Tongue (tissue), 1 donor: ENCODE measurements at regions not wholly inside any gene's neighbourhood (a gene's known extent, or its start where the extent isn't known, plus 50 kb on each side); places are given as distances from the start of the nearest gene placed in this dataset.
A peak's percentile ranks its signal among the peaks of the same experiment; 100 is the strongest.
"Not testable (repeated sequence)": the region's sequence is repeated elsewhere in the genome, so short reads cannot be mapped to it uniquely, and the experiment has no call there.

ENCODE experiments used
- DNase-seq: peaks from one replicate; pipeline ENCODE4 v3.0.0-alpha.2; 2015

DNA sequence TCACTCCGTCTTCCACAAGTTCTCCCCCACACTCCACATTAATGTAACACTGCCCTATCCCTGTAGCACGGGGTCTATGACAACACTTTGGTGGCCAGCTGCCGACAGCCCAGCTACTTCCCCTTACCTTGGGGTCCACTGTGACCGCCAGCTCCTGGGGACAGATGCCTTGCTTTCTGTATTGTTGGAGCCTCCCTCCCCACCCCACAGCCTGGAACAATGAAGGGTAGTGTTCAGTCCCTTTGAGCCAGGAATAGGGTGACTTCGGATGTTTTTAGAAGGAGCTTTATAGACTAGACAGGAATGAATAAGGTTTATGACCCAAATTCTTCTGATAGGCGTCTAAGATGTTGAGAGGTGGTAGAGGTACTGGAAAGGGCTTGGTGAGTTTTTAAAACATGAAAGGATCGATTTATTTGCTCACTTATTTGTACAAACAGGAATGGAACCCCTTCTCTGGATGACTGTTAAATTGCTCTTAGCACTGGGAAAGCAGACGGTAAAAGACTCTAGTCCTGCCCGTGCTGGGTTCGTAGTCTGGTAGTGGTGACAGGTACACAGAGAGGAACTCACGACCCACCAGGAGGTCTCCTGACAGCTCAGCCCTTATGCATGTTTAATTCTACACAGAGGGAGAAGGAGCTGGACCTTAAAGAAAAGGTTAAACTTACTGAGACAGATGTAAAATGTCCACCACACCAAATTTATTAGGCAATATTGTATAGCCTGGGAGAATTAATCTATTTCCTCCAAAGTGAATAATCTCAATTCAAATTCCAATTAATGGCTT is 90.9 kb downstream of the MYCN start:
- DNase-seq = no peak

DNA sequence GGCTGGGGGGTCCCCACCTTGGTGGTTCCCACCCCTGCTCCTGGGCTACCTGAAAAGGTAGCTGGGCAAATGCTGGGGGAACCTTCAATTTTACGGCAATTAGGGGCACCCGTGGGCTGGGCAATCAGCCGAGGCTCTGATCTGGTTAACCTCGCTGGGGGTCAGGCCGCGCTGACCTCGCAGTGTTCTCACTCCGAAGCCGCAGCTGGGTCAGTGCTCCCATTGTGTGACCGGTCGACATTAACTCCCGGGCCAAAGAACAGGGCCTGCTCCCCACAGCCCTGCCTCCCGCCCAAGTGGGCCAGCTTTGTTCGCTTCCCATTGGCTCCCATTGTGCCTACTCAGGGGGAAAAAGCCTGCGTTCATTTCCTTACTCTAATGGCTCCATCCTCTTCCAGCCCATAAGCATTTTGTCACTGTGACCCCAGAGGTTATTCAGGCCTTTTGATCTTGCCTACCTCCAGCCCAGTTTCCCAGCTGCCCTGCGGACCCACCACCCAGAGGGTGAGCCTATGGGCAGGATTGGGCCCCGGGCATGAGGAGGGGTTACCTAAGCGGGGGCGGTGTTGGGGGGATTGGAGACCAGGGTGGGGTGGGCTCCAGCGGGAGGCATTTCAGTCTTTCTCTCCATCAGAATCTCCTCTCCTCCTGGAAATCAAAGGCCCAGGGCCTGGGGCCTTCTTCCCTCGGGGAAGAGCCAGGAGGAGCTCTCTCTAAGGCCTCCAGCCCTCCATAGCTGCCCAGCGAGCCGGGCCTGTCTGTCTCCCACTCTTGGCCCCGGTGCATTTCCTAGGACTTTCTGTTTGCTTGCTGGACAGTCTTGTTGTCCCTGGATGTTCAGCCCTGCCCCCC is 90.1 kb downstream of the MYCN start:
- no peak for DNase-seq

DNA sequence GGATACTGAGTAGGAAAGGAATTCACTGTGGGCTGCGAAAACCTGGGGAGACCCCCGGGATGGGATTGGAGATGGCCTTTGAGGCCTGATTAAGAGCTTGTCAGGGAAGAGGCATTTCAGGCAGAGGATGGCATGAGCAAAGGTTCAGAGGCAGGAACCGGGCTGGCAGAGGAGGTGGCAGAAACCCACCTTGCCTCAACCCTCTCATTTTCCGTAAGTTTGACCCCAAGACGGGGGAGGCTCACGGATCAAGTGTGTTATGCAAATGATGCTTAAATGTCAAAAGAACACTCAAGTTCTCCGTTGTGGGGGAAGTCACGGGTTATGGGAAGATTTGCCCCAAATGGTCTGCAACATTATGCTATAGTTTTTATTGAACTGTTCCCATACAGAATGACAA is 88.3 kb downstream of the MYCN start:
- DNase-seq = no peak

DNA sequence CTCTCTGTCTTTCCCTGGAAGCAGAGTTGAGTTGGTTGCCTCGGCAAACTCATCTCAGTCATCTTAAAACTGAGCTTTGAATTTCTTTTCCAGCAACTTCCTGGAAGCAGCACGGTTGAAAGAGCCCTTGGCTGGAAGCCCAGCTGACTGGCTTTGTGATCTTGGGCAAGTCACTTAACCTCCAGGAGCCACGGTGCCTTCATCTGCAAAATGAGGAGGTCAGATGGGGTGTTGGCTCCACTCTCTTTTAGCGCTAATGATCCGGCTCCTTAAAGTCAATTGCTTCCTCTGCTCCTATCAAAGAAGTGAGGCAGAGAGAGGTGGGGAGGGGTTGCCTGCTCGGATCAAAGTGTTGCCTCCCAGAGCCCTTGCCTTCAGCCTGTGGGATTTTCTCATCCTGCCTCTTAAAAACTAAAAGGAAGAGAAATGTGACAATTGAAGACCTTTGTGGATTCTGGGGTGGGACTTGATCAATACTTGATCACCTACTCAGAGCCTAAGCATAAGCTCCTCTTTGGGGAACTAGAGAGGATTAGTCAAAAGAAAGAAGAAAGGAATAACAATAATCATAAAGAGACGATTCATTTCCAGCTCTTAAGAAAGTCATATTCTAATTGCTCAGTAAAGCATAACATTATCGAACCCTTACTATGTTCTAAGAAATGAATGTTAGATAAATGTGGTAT is 86.6 kb downstream of the MYCN start:
- DNase-seq = no peak

DNA sequence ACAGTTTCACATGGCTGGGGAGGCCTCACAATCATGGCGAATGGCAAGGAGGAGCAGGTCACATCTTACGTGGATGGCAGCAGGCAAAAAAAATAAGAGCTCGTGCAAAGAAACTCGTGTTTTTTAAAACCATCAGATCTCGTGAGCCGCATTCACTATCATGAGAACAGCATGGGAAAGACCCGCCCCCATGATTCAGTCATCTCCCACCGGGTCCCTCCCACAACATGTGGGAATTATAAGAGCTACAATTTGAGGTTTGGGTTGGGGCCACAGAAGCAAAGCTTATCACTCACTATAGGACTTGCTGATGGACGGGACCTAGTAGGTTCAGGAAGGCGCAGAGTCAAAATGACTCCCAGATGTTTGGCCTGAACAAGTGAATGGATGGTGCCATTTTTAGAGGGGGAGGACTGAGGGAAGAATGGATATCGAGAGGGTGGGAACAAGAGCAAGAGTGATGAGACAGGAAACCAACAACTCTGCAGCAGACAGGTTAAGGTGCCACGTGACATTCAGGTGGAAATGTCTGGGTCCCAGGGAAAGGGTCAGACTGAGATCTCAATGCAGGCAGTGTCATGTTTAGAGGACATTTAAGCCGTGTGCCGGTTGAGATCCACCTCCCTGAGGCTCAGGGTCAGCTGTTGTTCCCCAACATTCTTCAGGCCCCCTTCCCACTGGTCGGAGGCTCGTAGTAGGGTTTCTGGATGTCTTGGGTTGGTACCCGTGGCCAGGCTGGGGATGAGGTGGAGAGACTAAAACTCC is 85.7 kb downstream of the MYCN start:
- DNase-seq = no peak

DNA sequence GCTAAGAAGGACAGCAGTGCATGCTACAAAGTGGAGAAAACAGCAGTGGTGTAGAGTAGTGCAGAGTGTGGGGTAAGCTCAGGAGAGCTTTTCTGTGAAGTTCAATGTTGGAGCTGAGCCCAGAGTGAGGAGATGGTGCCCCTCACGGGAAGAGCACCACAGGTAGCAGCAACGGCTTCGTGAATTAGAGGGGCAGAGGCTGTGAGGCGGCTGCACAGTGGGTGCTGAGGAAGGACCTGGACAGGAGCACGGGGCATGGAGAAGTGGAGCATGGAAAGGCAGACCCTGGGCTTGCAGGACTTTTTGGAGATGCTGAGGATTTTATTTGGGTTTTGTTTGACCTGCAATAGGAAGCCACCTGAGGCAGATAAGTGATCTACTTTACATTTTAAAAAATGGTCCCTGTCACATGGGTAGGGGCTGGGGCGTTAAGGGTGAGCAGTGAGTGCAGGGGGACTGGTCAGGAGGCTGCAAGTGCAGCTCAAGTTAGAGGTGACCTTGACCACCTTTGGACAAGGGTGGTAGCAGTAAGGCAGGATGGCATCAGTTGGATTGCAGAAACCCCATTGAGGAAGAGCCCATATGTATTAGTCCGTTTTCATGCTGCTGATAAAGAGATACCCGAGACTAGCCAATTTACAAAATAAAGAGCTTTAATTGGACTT is 85.0 kb downstream of the MYCN start:
- no peak for DNase-seq

DNA sequence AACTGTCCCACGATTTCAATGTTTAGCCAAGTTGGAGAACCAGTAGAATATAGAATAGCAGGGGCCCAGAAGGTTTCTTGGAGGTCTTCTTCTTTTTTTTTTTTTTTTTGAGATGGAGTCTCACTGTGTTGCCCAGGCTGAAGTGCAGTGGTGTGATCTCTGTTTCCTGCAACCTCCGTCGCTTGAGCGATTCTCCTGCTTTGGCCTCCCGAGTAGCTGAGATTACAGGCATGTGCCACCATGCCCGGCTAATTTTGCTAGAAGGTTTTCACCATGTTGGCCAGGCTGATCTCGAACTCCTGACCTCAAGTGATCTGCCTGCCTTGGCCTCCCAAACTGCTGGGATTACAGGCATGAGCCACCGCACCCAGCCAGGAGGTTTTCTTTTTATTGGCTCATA is 84.3 kb downstream of the MYCN start:
- DNase-seq = not testable (repeated sequence)

DNA sequence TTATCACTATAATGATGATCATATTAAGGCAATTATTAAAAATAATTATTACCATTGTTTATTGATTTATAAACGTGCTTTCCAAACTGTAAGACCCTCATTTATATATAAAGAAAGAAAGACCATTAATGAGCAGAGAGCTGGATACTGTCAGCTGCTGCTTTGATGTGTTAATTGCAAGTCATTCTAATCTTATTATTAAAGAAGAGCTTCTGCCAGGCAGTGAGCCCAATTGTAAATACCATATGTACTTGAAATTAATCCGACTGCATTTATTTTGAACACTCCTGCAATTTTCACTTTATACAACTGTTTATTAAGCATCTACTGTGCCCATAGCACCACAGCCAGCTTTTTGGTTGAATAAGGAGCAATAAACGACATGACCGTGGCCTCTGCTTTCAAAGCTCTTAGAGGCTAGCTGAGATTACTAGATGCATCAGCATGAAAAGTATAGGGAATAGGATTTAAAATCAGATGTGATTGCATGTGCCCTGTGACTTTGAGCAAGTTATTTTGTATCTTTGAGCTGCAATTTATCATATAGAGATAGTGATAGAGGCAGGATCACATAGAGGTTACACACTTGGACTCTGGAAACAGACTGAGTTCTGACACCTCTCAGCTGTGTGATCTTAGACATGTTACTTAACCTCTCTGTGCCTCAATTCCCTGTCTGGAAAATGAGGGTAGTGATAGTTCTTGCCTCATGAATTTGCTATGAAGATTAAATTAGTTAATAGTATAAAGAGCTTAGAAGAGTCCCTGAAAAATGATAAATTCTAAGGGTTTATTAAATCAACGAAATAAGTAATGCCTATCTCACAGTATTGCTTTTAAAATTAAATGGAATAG is 83.4 kb downstream of the MYCN start:
- DNase-seq = no peak

DNA sequence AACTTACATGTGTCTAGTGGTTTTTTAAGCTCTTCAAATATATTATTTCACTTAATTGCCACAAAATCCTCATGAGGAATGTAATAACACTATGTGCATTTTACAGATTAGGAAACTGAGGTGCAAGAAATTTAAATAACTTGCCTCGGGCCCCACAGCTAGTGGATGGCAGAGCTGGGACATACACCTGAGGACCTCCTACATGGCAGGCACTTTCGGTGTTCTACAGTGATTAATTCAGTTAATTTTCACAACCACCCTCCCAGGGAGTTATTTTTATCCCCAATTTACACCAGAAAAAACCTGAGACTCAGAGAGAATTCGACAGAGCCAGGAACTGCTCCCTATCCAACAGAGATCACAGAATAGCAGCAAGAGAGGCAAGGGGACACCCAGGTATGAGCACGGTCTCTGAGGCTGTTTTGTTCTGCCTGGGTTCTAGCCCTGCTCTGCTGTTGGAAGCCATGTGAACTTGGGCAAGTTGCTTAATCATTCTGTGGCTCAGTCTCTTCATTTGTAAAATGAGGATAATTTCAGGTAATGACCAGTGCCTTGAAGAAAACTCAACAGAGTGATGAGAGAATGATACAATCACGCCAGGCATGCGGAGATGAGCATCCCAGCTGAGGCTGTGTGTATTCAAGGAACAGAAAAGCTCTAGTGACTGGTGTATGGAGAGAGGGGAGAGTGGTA is 82.3 kb downstream of the MYCN start:
- no peak for DNase-seq

DNA sequence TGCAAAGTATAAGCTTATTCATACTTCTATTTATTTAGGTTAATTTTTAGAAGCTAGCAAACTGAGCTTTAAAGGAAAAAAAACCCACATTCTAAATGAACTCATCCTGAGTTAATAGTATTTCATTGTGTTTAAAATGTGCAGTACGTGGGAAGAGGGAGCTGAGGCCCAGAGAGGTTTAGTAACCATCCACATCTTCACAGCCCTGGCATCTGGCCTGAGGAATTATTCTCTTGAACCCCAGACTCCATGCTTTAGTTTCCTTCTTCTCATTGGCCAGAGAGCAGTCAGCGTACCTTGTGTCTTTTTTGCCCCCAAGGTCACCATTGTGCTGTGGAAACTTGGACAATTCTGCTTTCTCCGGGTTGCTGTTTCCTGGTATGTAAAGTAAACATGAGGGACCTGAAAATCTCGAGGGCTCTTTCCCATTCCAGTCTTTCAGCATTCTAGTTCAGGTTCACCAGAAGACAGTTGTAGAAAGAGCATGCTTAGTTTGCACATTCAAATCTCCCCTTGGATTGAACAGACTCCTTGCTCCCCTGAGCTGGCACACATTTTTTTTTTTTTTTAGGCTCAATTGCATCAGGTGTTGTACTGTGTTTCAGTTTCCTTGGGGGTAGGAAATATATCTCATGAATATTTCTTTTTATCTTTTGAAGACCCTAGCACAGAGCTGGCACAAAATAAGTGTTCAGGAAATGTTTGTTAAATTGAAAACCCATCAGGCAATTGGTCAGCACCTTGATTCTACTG is 81.4 kb downstream of the MYCN start:
- DNase-seq = no peak

DNA sequence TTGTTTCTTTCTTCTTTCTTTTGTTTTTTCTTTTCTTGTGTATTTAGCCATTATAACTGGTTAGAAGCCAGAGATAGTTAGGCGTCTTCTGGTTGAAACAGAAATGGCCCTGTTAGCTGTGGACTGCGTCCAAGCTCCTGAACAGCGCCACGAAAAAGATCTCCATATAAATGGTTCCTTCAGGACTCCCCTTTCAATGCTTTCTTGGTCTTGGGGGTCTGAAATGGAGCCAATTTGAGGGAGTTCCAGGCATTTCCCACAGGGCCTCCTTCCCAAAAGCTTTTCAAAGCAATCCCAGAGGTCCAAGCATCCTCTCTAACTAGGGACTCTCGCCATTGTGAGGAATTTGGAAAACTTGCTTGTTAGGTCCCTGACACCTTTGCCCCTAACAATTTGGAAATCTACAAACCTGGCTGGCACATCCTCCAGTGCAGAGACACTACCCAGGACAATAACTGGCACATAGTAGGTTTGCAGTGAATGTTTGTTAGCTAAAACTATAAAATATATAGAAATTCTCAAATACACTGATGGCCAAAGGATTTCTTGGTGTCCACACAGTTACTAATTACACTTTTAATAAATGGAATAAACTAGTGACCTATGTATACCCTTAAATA is 80.1 kb downstream of the MYCN start:
- no peak for DNase-seq

DNA sequence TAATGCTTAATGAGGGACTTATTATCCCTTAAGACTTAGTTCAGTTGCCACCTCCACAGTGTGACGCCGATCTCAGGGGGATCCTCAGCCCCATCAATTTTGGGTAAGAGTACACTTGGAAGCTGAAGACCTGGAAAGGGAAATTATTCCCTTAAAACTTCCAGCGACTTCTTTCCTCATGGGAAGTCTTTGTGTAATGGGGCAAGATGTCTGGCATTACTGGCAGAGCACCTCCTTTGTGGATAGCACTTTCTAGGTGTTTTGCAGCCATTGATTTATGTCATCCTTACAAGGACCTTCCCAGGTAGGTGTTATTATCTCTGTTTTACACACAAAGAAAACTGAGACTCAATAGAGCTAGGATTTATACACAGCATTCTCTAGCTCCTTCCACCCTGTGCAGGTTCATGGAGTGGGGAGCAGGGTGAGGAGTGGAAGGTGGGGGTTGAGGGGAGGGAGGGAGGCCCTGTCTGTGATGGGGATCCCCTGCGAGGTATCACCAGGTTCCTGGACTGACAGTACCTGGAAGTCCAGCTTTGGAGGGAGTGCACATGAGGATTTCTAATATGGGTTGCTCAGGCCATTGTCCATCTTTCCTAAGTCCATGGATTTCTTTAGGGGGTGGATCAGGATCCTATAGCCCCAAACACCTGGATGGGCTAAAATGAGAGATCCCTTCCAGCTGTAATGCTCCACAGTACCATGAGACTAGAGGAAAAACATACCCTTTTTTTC is 79.4 kb downstream of the MYCN start:
- no peak for DNase-seq

DNA sequence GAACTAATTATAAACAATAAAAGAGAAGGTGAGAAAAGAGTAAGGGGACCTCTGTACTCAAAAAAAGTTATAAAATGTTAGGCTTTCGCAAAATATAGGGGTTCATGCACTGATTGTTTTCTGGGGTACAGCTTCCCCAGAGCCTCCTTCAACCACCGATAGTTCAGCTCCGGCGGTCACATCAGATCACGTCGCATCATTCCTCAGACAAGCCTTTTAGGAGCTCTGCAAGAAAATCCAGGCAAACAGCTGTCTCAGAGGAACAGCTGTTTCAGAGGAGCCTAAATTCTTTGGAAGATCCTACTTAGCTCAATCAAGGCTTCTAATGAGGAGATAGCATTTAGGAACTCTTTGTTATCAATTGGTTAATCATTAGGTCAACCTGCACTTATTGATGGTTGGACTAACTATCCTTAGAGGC is 78.7 kb downstream of the MYCN start:
- peak; percentile 83 for DNase-seq

DNA sequence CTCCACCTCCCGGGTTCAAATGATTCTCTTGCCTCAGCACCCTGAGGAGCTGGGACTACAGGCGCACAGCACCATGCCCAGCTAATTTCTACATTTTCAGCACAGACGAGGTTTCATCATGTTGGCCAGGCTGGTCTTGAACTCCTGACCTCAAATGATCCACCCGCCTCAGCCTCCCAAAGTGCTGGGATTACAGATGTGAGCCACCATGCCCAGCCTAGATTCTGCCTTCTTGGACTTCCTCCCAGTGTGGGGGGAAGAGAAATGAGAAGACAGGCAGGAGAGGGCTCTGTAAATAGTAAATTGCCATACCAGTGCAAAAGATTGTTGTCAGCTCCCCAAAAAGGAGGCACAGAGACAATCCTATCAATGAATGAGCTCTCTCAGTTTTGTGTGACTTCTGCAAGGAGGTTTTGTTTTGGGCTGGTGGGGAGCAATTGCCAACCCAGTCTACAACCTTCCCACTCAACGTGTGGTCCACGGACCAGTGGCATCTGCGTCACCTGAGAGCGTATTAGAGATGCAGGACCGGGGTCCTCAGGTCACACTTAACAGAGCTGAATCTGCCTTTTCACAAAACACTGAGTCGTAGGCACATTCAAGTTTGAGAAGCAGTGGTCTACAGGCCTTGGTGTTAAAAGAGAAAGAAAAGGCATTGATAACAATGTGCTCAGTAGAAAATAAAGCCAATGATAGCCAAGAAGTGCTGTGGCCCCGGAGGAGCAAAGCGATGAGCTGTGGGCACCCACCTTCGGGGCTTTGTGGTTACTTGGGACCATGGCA is 78.1 kb downstream of the MYCN start:
- DNase-seq = no peak

DNA sequence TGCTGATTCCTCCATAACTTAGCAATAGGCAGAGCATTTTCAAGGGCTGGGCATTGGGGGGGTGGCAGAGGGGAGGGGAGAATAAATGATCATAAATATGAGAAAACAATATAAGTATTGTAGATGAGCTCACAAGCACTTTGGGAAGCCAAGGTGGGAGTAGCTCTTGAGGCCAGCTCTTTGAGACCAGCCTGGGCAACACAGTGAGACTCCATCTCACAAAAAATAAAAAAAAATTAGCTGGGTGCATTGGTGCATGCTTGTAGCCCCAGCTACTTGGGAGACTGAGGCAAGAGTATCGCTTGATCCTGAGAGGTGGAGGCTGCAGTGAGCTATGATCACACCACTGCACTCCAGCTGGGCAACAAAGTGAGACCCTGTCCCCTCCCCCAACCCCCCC is 75.9 kb downstream of the MYCN start:
- no peak for DNase-seq

DNA sequence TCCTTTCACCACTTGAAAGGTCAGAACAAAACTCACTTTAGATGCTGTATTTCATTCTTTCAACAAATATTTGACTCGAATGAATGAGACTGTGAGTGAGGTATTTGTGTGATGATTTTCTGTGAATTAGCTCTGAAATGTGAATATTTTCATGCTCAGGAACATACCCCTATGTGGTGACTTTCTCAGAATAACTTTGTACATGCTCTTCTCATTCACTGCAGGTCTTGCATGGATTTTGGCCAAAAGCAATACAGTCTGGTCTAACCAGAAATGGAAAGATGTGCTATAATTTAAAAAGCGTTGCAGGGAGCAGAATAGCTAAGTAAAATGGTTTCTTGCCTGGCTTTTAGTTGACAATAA is 75.5 kb downstream of the MYCN start:
- DNase-seq = no peak

DNA sequence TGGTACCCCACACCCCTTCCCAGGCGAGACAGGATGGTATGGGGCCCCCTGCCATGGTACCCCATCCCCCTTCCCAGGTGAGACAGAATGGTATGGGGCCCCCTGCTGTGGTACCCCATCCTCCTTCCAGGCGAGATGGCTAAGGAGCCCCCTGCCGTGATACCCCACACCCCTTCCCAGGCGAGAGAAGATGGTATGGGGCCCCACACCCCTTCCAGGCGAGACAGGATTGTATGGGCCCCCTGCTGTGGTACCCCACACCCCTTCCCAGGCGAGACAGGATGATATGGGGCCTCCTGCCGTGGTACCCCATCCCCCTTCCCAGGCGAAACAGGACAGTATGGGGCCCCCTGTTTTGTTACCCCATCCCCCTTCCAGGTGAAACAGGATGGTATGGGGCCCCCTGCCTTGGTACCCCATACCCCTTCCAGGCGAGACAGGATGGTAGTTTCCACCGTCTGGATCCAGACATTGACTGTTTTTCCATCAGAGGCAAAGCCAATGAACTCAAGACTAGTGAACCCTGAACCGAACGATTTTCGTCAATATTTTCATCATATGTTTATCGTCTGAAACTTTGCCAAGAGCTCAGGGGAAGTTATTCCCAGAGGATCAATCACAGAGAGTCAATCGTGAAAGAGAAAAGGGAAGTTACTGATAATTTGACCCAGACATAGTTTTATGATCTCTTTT is 75.0 kb downstream of the MYCN start:
- no peak for DNase-seq
